ENCODE measurements at regions not wholly inside any gene's neighbourhood (a gene's known extent, or its start where the extent isn't known, plus 50 kb on each side); places are given as distances from the start of the nearest gene placed in this dataset.
"Not testable (repeated sequence)": the region's sequence is repeated elsewhere in the genome, so short reads cannot be mapped to it uniquely, and the experiment has no call there.

- not testable (repeated sequence) for TF ChIP-seq CTCF, POLR2AphosphoS5 (IDR thresholded peaks at IDR 0.05)
Observed at GRCh38 chr1:81730299-81730698, 70.4 kb upstream of the ADGRL2 start.
